NCI-H2227 (cell line): ENCODE measurements at regions not wholly inside any gene's neighbourhood (a gene's known extent, or its start where the extent isn't known, plus 50 kb on each side); places are given as distances from the start of the nearest gene placed in this dataset.
"Not testable (repeated sequence)": the region's sequence is repeated elsewhere in the genome, so short reads cannot be mapped to it uniquely, and the experiment has no call there.

Experiments used
- DNase-seq: peaks from one replicate; lab custom pipeline; 2025; ENCODE audit not compliant: unreplicated experiment; lab: John Stamatoyannopoulos, UW

DNA sequence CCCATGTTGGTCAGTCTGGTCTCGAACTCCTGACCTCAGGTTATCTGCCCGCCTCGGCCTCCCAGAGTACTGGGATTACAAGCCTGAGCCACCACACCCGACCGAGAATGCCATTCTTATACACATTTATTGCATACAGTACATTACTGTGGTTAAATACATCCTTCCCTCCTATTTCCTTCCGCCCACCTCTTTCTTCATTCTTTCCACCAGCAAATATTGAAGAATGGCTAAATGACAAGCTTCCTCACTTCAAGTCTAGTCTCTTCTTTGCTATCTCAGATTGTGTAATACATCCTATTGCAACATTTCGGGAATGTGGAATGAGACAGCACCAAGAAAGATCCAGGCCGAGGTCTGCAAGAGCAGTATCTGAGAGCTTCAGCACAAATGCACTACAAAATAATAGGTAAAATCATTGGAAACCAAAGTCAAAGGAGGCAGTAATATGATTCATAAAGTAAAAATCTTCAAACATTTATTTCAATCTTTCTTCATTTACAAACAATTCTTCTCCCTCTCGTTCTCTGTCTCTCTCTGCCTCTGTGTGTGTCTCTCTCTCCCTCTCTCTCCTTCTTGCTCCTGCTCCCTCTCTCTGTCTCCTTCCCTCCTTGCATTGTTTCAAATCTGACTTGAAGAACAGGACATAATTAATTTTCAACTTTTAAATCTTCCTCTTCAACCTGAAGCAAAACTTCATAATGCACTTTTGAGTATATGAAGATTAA is 94.7 kb upstream of the TGFBR2 start:
- no peak for DNase-seq

- no peak for DNase-seq
These were observed 93.8 kb upstream of the TGFBR2 start for GRCh38 chr3:30512576-30512975.

- no peak for DNase-seq
These were observed 92.8 kb upstream of the TGFBR2 start for GRCh38 chr3:30513374-30514152.

- DNase-seq = no peak
These were observed 90.2 kb upstream of the TGFBR2 start for GRCh38 chr3:30516238-30516637.

- no peak for DNase-seq
These were observed 88.1 kb upstream of the TGFBR2 start for GRCh38 chr3:30518181-30518864.

DNA sequence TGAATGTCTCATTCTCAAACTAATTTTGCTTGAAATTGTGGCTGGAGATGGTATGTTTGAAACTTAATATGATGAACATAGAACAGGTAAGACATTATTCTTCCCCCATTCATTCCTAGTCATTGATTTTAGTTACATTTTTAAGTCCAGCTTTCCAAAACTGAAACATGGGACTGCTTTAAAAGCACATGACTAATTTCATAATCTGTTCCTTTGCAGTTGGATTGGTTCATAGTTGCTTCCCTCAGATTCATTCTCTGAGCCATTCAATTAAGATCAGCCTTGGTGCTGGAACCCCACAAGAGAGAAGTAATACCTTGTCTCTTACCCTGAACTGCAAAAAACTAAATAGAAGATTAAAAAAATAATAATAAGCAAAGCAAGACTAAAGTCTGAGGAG is 87.5 kb upstream of the TGFBR2 start:
- no peak for DNase-seq

DNA sequence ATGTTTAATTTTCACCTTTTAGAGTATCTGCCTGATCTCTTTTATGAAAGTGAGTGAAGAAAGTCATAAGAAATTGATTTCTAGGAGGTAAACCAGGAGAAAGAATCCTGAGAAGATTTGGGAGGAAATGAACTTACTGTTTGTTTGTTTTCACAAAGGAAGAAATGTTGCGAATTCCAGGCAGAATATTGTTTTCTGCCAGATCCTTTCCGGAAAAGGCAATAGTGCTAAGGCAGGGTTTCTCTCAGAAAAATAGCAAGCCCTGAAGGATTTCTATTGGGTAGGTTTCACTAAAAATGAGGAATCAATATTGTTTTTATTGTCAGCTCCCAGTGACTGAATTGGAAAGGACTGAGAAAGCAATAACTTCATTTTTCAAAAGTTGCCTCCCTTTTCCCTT is 85.7 kb upstream of the TGFBR2 start:
- no peak for DNase-seq

- no peak for DNase-seq
These were observed 85.2 kb upstream of the TGFBR2 start for GRCh38 chr3:30521156-30521715.

GRCh38 chr3:30522476-30522875 is 83.9 kb upstream of the TGFBR2 start:
- no peak for DNase-seq

GRCh38 chr3:30523366-30523765 is 83.0 kb upstream of the TGFBR2 start:
- DNase-seq = no peak

DNA sequence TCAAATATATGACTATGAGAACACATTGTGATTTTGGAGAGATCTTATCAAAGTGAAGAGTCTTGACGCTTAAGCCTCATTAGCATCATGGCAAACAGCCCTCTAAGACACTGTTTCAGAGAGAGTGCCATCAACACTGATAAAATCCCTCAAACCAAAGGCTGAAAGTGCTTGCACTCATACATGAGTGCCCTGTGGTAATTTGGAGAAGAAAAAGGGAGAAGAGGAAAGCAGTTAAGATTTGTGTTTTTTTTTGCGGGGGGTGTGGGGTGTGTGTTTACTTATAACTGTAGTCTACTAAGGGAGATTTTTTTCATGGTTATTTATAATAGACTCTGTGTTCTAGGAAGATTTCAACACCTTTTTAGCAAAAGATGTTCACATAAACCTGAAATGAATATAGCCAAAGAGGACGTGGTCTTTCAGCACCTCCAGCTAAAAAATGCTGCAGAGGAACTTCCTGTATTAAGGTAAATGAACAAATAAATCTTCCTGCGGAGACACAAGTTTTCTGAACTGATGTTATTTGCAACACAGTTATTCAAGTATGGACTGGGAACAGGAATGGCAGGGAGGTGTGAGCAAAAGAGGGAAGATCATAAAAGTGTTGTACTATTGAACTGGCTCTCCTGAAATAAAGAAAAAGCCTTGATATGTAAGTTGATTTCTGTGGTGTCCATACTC is 81.9 kb upstream of the TGFBR2 start:
- DNase-seq = no peak

- no peak for DNase-seq
These were observed 80.4 kb upstream of the TGFBR2 start for GRCh38 chr3:30526031-30526430.

DNA sequence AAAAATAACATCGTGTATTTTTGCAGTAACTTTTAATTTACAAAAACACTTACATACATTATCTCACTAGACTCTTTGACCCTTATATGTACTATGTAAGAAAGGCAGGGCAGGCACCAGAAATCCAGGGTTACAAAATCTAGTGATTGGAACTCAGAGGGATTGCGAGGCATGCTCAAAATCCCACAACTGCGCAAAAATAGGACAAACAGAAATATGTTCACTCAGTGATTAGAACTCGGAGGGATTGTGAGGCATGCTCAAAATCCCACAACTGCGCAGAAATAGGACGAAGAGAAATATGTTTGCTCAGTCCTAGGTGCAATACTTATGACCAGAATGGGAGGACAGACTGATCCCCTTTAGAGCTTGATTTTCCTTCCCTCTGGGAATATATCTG is 79.2 kb upstream of the TGFBR2 start:
- no peak for DNase-seq

DNA sequence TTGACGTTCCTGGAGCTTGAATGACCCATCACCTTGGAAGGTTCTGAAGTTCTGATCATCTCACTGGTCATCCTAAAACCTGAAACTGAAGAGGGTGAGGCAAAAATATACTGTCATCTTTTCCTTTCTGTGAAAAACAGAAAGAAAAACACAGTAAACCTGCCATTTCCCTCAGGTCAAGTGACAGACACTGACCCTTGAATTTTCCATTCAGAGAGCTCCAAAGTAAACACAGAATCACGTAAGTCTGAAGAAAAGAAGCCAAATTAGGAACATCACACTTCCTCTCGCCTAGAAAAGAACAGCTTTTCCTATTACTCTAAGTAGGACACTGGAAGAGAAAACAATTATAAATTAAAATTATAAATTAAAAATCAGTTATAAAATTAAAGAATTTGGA is 78.7 kb upstream of the TGFBR2 start:
- no peak for DNase-seq

- no peak for DNase-seq
These were observed 76.3 kb upstream of the TGFBR2 start for GRCh38 chr3:30530084-30530483.

- no peak for DNase-seq
These were observed 75.3 kb upstream of the TGFBR2 start for GRCh38 chr3:30531017-30531570.

- DNase-seq = no peak
These were observed 70.9 kb upstream of the TGFBR2 start for GRCh38 chr3:30535525-30535924.

DNA sequence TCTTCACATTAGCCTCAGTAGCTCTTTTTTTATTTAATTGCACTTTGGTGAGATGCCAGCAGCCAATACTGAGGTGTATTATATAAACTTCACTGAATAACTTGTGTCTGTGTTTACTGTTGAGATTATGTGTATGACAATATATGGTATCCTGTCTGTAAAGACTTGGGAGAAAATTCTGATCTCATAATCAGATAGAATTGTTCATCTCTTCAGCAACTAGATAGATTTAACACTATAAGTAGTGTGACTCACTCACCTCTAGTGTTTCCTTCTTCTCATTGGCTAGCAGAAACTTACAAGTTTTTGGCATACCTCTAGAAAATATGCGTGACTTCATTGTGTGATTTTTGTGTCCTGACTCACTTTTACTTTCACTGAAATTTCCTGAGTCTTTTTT is 67.6 kb upstream of the TGFBR2 start:
- DNase-seq = no peak

DNA sequence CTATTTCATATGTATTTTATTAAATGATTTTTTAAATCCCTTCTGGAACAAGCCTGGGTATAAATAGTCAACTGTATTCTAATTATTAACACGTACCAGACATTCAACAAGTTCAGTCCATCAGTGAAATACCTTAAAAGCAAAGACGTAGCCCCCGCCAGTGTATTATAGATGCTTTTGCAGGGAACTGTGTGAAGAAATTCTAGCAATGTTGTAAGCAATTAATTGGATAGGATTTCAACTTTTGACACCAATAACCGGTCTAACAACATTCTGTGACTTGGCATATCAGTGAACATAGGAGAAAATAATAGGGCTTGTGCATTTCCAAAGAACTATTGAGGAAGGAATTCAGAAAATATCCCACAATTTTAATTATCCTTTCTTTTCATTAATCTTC is 67.2 kb upstream of the TGFBR2 start:
- no peak for DNase-seq

- no peak for DNase-seq
These were observed 66.6 kb upstream of the TGFBR2 start for GRCh38 chr3:30539772-30540171.

GRCh38 chr3:30541156-30541555 is 65.2 kb upstream of the TGFBR2 start:
- not testable (repeated sequence) for DNase-seq
